CD4-positive, alpha-beta T cell (primary cell): ENCODE measurements at regions not wholly inside any gene's neighbourhood (a gene's known extent, or its start where the extent isn't known, plus 50 kb on each side); places are given as distances from the start of the nearest gene placed in this dataset.
A peak's percentile ranks its signal among the peaks of the same experiment; 100 is the strongest.

ENCODE experiments used
- ATAC-seq: fragments of 200-7000 bp; cut with Tn5 transposase; one replicate; pipeline ENCODE4 v1.10.0; 2022; ENCODE audit warnings: mild to moderate bottlenecking; ENCODE audit not compliant: poor library complexity
- CTCF ChIA-PET: fragments of 350-600 bp; sonication (Branson Sonifier 250); formaldehyde crosslinking; loops from one replicate; lab custom pipeline; 2021; ENCODE audit warnings: antibody characterized with exemption, inconsistent platforms; lab: Charles Lee
- POLR2A ChIA-PET: fragments of 350-600 bp; sonication (Branson Sonifier 250); formaldehyde crosslinking; loops from one replicate; lab custom pipeline; 2021; ENCODE audit warnings: antibody characterized with exemption, inconsistent platforms; lab: Charles Lee
- DNase-seq, 14 experiments: peaks; one replicate each; pipeline ENCODE4 v3.0.0-alpha.2; 2013 to 2020; ENCODE audit warnings: mixed read lengths in 2 of 14
- H3K27ac ChIP-seq, 2 donors: one replicate each; pipeline versions ENCODE4 v1.5.1 to v1.7.0; 2013; ENCODE audit warnings: low read length in 2 of 2, low read depth in 1 of 2, mild to moderate bottlenecking in 1 of 2
- H3K27me3 ChIP-seq, 2 experiments: 1 replicate in 1 of 2; 2 replicates in 1 of 2; pipeline versions ENCODE4 v1.6.1 to v1.7.0; 2013; ENCODE audit warnings: low read length in 2 of 2, control low read depth in 1 of 2, mild to moderate bottlenecking in 1 of 2, moderate library complexity in 1 of 2; ENCODE audit not compliant: insufficient read depth in 2 of 2, control insufficient read depth in 1 of 2
- H3K36me3 ChIP-seq: one replicate; pipeline ENCODE4 v1.6.1; 2013; ENCODE audit warnings: low read length, control low read depth; ENCODE audit not compliant: insufficient read depth
- H3K4me1 ChIP-seq: one replicate; pipeline ENCODE4 v1.6.1; 2013; ENCODE audit warnings: low read length, control low read depth; ENCODE audit not compliant: insufficient read depth
- H3K4me3 ChIP-seq: one replicate; pipeline ENCODE4 v1.5.1; 2013; ENCODE audit warnings: mild to moderate bottlenecking, low read length, moderate library complexity
- H3K9me3 ChIP-seq, 2 experiments: 1 replicate in 1 of 2; 2 replicates in 1 of 2; pipeline versions ENCODE4 v1.6.1 to v1.7.0; 2013; ENCODE audit warnings: low read length in 2 of 2, mild to moderate bottlenecking in 2 of 2, control low read depth in 1 of 2, moderate library complexity in 1 of 2; ENCODE audit not compliant: control insufficient read depth in 1 of 2, insufficient read depth in 1 of 2
- H3K27ac Mint-ChIP-seq: one replicate; pipeline ENCODE4 v1.8.0; 2020; ENCODE audit warnings: mixed read lengths
- H3K27me3 Mint-ChIP-seq: one replicate; pipeline ENCODE4 v1.8.0; 2021; ENCODE audit warnings: mixed read lengths
- H3K36me3 Mint-ChIP-seq: one replicate; pipeline ENCODE4 v1.8.0; 2021; ENCODE audit warnings: low read depth, mixed read lengths
- H3K4me1 Mint-ChIP-seq: one replicate; pipeline ENCODE4 v1.8.0; 2021; ENCODE audit warnings: low read depth, mixed read lengths
- H3K4me3 Mint-ChIP-seq: one replicate; pipeline ENCODE4 v1.8.0; 2020; ENCODE audit warnings: mild to moderate bottlenecking, mixed read lengths
- H3K9me3 Mint-ChIP-seq: one replicate; pipeline ENCODE4 v1.8.0; 2020; ENCODE audit warnings: mixed read lengths
- intact Hi-C, 2 experiments: fragments of 100-400 bp; cut with DNase I in 1 of 2; cut with micrococcal nuclease in 1 of 2; formaldehyde crosslinking; loops; one replicate each; pipeline versions ENCODE4 v1.15.1 to v1.9.0; 2023 to 2025; cut with DNase I, micrococcal nuclease
- TF ChIP-seq, protein P1 (sequence below): fragments of 200-600 bp; IDR thresholded peaks from one replicate; pipeline ENCODE4 v1.8.0; 2022; ENCODE audit warnings: antibody characterized with exemption, mild to moderate bottlenecking

DNA sequence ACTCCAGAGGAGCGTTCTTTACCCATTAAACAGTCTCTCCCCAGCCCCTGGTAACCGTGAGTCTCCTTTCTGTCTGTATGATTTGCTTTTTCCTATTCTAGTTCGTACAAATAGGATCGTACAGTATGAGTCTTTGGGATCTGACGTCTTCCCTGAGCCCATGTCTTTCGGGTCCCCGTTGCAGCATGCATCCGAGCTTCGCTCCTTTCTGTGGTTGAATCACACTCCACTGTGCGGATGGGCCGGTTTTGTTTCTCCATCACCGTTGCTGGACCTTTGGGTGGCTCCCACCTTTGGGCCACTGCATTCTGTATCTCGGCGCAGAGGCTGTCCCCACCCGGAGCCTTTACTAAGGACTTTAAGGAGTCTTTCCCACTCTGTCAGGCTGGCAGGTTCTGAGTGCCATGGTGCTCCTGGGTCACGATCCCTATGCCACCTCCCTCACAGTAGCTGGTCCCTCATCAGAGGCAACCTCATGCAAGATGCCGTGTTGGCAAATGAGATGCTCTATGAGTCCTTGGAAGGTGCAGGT, 145.7 kb upstream of the COL5A1 start:
- no peak overlapping the region for H3K4me3 ChIP-seq
- Mint-ChIP-seq H3K4me1 (no peaks in the 10 kb centered on the region), H3K9me3 (no peaks in the 10 kb centered on the region), H3K27ac (no peak overlapping the region), H3K4me3 (no peak overlapping the region), H3K27me3 (peaks cover 10% of the 10 kb centered on the region), H3K36me3 (no peaks in the 10 kb centered on the region)
- no peaks in the 10 kb centered on the region for H3K36me3 ChIP-seq
- CTCF ChIA-PET = no interaction called here
- no peak overlapping the region for H3K27ac ChIP-seq
- POLR2A ChIA-PET = no interaction called here
- intact Hi-C loops = no loop called here
- no peak for ATAC-seq
- H3K27me3 ChIP-seq = peaks cover 5 to 6% of the 10 kb centered on the region in 2 experiments
- H3K9me3 ChIP-seq = peaks cover 0 to 10% of the 10 kb centered on the region in 2 experiments
- H3K4me1 ChIP-seq = no peaks in the 10 kb centered on the region
- TF ChIP-seq, protein P1, sequence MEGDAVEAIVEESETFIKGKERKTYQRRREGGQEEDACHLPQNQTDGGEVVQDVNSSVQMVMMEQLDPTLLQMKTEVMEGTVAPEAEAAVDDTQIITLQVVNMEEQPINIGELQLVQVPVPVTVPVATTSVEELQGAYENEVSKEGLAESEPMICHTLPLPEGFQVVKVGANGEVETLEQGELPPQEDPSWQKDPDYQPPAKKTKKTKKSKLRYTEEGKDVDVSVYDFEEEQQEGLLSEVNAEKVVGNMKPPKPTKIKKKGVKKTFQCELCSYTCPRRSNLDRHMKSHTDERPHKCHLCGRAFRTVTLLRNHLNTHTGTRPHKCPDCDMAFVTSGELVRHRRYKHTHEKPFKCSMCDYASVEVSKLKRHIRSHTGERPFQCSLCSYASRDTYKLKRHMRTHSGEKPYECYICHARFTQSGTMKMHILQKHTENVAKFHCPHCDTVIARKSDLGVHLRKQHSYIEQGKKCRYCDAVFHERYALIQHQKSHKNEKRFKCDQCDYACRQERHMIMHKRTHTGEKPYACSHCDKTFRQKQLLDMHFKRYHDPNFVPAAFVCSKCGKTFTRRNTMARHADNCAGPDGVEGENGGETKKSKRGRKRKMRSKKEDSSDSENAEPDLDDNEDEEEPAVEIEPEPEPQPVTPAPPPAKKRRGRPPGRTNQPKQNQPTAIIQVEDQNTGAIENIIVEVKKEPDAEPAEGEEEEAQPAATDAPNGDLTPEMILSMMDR = no peak
- peak in 2 of 14 experiments; percentile 4 to 22 for DNase-seq

GRCh38 chr9:134496413-134497282, 145.0 kb upstream of the COL5A1 start:
- CTCF ChIA-PET = no interaction called here
- no peak for ATAC-seq
- H3K9me3 Mint-ChIP-seq = no peaks in the 10 kb centered on the region
- no peaks in the 10 kb centered on the region for H3K4me1 Mint-ChIP-seq
- TF ChIP-seq, protein P1 = no peak
- Histone ChIP-seq H3K27me3 (peaks cover 9 to 12% of the 10 kb centered on the region in 2 experiments), H3K4me1 (no peaks in the 10 kb centered on the region), H3K9me3 (peaks cover 0 to 10% of the 10 kb centered on the region in 2 experiments), H3K27ac (no peak overlapping the region), H3K4me3 (no peak overlapping the region), H3K36me3 (no peaks in the 10 kb centered on the region)
- no peak overlapping the region for H3K27ac Mint-ChIP-seq
- DNase-seq = no peak
- no peaks in the 10 kb centered on the region for H3K36me3 Mint-ChIP-seq
- intact Hi-C loops = no loop called here
- no peak overlapping the region for H3K4me3 Mint-ChIP-seq
- peaks cover 10% of the 10 kb centered on the region for H3K27me3 Mint-ChIP-seq
- POLR2A ChIA-PET = no interaction called here

DNA sequence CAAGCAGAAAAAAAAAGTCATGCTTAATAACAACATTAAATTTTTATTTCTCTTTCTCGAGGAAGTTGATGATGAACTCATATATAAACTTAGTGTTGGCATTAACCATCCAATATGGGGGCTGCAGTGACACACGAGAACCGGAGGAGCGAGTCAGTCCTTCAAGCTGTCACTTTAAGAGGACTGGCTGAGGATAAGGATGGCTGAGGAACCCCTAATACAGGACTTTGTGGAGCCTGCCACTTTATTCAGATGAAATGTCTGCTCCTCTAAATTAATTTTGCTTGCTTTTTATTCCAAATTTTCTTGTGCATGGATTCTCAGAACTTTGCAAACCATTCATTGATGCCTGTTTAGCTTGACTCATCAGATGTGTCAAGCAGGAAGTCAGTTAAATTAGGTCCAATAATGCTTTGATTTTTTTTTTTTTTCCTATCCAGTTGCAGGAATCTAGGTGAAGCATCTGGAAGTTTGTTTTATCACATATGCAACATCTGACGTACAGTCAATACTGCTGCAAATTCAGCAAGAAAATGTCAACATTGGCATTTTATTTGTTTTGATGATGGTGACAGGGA, 144.2 kb upstream of the COL5A1 start:
- intact Hi-C loops = no loop called here
- no peak overlapping the region for H3K4me3 Mint-ChIP-seq
- DNase-seq (no peak), ATAC-seq (no peak)
- H3K27ac Mint-ChIP-seq = no peak overlapping the region
- ChIA-PET POLR2A (no interaction called here), CTCF (no interaction called here)
- TF ChIP-seq, protein P1 = no peak
- peaks cover 12% of the 10 kb centered on the region for H3K27me3 Mint-ChIP-seq
- no peaks in the 10 kb centered on the region for H3K9me3 Mint-ChIP-seq
- Histone ChIP-seq H3K27ac (no peak overlapping the region), H3K27me3 (peaks cover 9 to 16% of the 10 kb centered on the region in 2 experiments), H3K4me1 (no peaks in the 10 kb centered on the region), H3K9me3 (peaks cover 0 to 10% of the 10 kb centered on the region in 2 experiments), H3K36me3 (no peaks in the 10 kb centered on the region), H3K4me3 (no peak overlapping the region)
- no peaks in the 10 kb centered on the region for H3K36me3 Mint-ChIP-seq
- no peaks in the 10 kb centered on the region for H3K4me1 Mint-ChIP-seq
